Endothelial cell (in vitro differentiated cells): ENCODE measurements at regions not wholly inside any gene's neighbourhood (a gene's known extent, or its start where the extent isn't known, plus 50 kb on each side); places are given as distances from the start of the nearest gene placed in this dataset.

Experiments used
- DNase-seq: peaks from one replicate; pipeline ENCODE4 v3.0.0; 2021; ENCODE audit warnings: low spot score
- H3K27ac Mint-ChIP-seq: one replicate; pipeline ENCODE4 v1.8.0; 2021; ENCODE audit warnings: mixed read lengths, inconsistent platforms; ENCODE audit not compliant: unreplicated experiment
- H3K27me3 Mint-ChIP-seq: one replicate; pipeline ENCODE4 v1.8.0; 2021; ENCODE audit warnings: mild to moderate bottlenecking, moderate library complexity, mixed read lengths, inconsistent platforms; ENCODE audit not compliant: unreplicated experiment
- H3K36me3 Mint-ChIP-seq: one replicate; pipeline ENCODE4 v1.8.0; 2021; ENCODE audit warnings: mild to moderate bottlenecking, low read depth, mixed read lengths, inconsistent platforms; ENCODE audit not compliant: unreplicated experiment
- H3K4me1 Mint-ChIP-seq: one replicate; pipeline ENCODE4 v1.8.0; 2021; ENCODE audit warnings: mild to moderate bottlenecking, mixed read lengths, inconsistent platforms; ENCODE audit not compliant: unreplicated experiment
- H3K4me3 Mint-ChIP-seq: one replicate; pipeline ENCODE4 v1.8.0; 2021; ENCODE audit warnings: mild to moderate bottlenecking, mixed read lengths, inconsistent platforms; ENCODE audit not compliant: unreplicated experiment
- H3K9me3 Mint-ChIP-seq: one replicate; pipeline ENCODE4 v1.8.0; 2021; ENCODE audit warnings: mixed read lengths, inconsistent platforms; ENCODE audit not compliant: unreplicated experiment
- TF ChIP-seq, protein P1 (sequence below): fragments of 200-600 bp; sonication (generic); IDR thresholded peaks from one replicate; pipeline ENCODE4 v1.5.0; 2021; ENCODE audit warnings: antibody characterized with exemption; ENCODE audit not compliant: unreplicated experiment

- Mint-ChIP-seq H3K4me1 (no peaks in the 10 kb centered on the region), H3K4me3 (no peak overlapping the region), H3K9me3 (no peaks in the 10 kb centered on the region), H3K27me3 (no peaks in the 10 kb centered on the region), H3K36me3 (no peaks in the 10 kb centered on the region), H3K27ac (no peak overlapping the region)
- TF ChIP-seq, protein P1, sequence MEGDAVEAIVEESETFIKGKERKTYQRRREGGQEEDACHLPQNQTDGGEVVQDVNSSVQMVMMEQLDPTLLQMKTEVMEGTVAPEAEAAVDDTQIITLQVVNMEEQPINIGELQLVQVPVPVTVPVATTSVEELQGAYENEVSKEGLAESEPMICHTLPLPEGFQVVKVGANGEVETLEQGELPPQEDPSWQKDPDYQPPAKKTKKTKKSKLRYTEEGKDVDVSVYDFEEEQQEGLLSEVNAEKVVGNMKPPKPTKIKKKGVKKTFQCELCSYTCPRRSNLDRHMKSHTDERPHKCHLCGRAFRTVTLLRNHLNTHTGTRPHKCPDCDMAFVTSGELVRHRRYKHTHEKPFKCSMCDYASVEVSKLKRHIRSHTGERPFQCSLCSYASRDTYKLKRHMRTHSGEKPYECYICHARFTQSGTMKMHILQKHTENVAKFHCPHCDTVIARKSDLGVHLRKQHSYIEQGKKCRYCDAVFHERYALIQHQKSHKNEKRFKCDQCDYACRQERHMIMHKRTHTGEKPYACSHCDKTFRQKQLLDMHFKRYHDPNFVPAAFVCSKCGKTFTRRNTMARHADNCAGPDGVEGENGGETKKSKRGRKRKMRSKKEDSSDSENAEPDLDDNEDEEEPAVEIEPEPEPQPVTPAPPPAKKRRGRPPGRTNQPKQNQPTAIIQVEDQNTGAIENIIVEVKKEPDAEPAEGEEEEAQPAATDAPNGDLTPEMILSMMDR: no peak
- no peak for DNase-seq
Measured at GRCh38 chr12:97316321-97316720, 146.3 kb upstream of the RMST start.

DNA sequence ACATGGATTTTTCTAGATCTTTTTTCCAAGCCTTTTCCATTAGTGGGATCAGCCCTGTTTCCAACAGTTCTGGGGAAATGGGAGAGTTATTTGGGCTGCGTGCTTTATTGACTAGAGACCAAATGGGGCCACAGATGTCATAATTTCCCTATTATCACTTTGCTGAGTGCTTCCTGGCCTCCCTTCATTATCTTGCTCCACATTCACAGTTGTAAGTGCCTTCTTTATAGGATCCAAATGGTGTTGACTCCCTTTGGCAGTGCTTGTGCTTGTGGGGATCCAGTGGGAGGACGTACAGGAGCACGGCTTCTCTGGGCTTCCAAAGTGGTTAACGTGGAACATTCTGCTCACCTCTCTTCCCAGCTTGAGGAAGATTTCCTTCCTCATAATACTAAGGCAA, 141.0 kb upstream of the RMST start:
- Mint-ChIP-seq H3K36me3 (no peaks in the 10 kb centered on the region), H3K4me1 (no peaks in the 10 kb centered on the region), H3K9me3 (no peaks in the 10 kb centered on the region), H3K27me3 (peaks cover 4% of the 10 kb centered on the region), H3K27ac (no peak overlapping the region), H3K4me3 (no peak overlapping the region)
- no peak for DNase-seq
- TF ChIP-seq, protein P1: no peak

GRCh38 chr12:97322388-97322787, 140.2 kb upstream of the RMST start:
- Mint-ChIP-seq H3K4me1 (no peaks in the 10 kb centered on the region), H3K27me3 (peaks cover 4% of the 10 kb centered on the region), H3K4me3 (no peak overlapping the region), H3K36me3 (no peaks in the 10 kb centered on the region), H3K9me3 (no peaks in the 10 kb centered on the region), H3K27ac (no peak overlapping the region)
- no peak for DNase-seq
- TF ChIP-seq, protein P1: no peak

GRCh38 chr12:97323154-97323553, 139.4 kb upstream of the RMST start:
- TF ChIP-seq, protein P1: no peak
- H3K4me1 Mint-ChIP-seq: no peaks in the 10 kb centered on the region
- H3K27ac Mint-ChIP-seq: no peak overlapping the region
- H3K36me3 Mint-ChIP-seq: no peaks in the 10 kb centered on the region
- DNase-seq: no peak
- H3K4me3 Mint-ChIP-seq: no peak overlapping the region
- peaks cover 4% of the 10 kb centered on the region for H3K27me3 Mint-ChIP-seq
- H3K9me3 Mint-ChIP-seq: no peaks in the 10 kb centered on the region

DNA sequence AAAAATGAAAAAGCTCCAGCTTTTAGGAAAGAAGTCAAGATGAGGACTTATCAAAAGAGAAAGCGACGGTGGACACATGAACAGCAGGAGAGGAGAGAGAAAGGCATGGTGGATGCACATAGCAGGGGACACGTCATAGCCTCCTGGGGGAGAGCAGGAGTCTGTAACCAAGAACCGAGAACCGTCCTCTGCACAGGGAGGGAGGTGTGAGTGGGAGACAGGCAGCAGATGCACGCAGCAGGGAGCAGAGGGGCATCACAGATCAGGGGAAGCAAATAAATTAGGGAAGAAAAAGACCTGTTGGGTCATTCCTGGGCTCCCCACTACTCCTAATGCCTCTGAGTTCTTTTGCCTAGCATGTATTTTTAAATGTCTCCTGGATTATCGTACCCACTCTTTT, 138.1 kb upstream of the RMST start:
- H3K27ac Mint-ChIP-seq: no peak overlapping the region
- H3K36me3 Mint-ChIP-seq: no peaks in the 10 kb centered on the region
- no peak overlapping the region for H3K4me3 Mint-ChIP-seq
- H3K9me3 Mint-ChIP-seq: no peaks in the 10 kb centered on the region
- TF ChIP-seq, protein P1: no peak
- no peaks in the 10 kb centered on the region for H3K4me1 Mint-ChIP-seq
- DNase-seq: no peak
- H3K27me3 Mint-ChIP-seq: peaks cover 4% of the 10 kb centered on the region
